ENCODE measurements at regions not wholly inside any gene's neighbourhood (a gene's known extent, or its start where the extent isn't known, plus 50 kb on each side); places are given as distances from the start of the nearest gene placed in this dataset.

DNA sequence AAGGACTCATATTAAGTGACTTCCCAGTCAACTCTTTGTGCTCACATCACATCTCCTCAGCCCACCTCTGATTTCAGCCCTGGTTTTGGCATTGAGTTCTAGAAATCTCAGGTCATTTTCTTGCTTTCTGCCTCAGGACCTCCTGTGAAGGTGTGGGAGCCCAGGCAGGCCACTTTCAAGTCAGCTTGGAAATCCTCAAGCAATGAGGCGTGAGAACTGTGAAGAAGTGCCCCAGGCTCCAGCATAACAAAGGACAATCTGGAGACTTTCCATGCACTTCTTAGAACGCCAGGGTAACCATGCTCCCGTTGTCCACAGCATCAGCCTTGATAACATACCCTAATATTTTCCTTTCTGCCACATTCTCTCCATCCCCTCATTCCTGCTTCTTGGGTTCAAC is 131.2 kb upstream of the MAP3K1 start:
- H3K4me1 ChIP-seq (ENCODE audit: insufficient read depth, low read length): no peaks in the 10 kb centered on the region
- H3K27ac ChIP-seq (ENCODE audit: low read depth, low read length): no peak overlapping the region
- H3K27me3 ChIP-seq (ENCODE audit: insufficient read depth, low read length): no peaks in the 10 kb centered on the region
- no peaks in the 10 kb centered on the region for H3K9me3 ChIP-seq (ENCODE audit: insufficient read depth, low read depth, low read length)
- H3K9ac ChIP-seq (ENCODE audit: low read depth, low read length): no peak overlapping the region
- WGBS: 56% methylated on average over 3 of the region's 3 CpGs
- H3K4me3 ChIP-seq (ENCODE audit: low read length): no peak overlapping the region
- H3K36me3 ChIP-seq (ENCODE audit: insufficient read depth, low read length): no peaks in the 10 kb centered on the region

DNA sequence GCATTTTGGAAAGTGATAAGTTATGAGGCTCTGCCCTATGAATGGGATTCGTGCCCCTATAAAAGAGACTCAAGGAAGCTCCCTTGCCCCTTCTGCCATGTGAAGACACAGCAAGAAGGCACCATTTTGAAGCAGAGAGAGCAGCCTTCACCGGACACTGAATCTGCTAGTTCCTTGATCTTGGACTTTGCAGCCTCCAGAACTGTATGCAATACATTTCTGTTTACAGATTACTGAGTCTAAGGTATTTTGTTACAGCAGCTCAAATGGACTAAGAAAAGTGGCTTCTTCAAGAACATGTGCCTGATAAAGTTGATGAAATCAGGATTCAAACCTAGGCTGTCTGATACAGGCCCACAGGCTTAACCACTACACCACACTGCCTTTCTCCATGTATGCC is 131.6 kb upstream of the MAP3K1 start:
- Histone ChIP-seq H3K9ac (ENCODE audit: low read depth, low read length) (no peak overlapping the region), H3K4me1 (ENCODE audit: insufficient read depth, low read length) (no peaks in the 10 kb centered on the region), H3K27ac (ENCODE audit: low read depth, low read length) (no peak overlapping the region), H3K4me3 (ENCODE audit: low read length) (no peak overlapping the region), H3K9me3 (ENCODE audit: insufficient read depth, low read depth, low read length) (no peaks in the 10 kb centered on the region), H3K27me3 (ENCODE audit: insufficient read depth, low read length) (no peaks in the 10 kb centered on the region), H3K36me3 (ENCODE audit: insufficient read depth, low read length) (no peaks in the 10 kb centered on the region)
- WGBS: 93% methylated on average over 2 of the region's 2 CpGs

DNA sequence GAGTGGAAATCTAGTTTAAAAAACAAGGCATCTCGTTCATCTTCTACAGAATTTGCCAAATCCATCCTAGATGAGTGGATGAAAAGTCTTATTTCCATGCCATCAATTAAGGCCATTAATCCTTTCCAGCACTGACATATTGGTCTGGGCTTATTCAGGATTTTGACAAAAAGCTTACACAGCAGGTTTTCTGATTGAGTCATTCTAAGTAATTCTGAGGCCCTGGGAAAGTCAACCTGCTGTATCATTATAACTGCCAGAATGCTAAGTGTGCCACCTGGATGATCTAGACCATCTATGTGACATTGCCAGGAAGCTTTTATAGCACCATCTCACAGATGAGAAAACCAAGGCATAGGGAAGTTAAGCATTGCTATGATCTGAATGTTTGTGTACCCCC is 132.1 kb upstream of the MAP3K1 start:
- Histone ChIP-seq H3K27ac (ENCODE audit: low read depth, low read length) (no peak overlapping the region), H3K27me3 (ENCODE audit: insufficient read depth, low read length) (no peaks in the 10 kb centered on the region), H3K36me3 (ENCODE audit: insufficient read depth, low read length) (no peaks in the 10 kb centered on the region), H3K4me3 (ENCODE audit: low read length) (no peak overlapping the region), H3K9me3 (ENCODE audit: insufficient read depth, low read depth, low read length) (no peaks in the 10 kb centered on the region), H3K4me1 (ENCODE audit: insufficient read depth, low read length) (no peaks in the 10 kb centered on the region), H3K9ac (ENCODE audit: low read depth, low read length) (no peak overlapping the region)
- WGBS: 100% methylated on average over 1 of the region's 1 CpG

DNA sequence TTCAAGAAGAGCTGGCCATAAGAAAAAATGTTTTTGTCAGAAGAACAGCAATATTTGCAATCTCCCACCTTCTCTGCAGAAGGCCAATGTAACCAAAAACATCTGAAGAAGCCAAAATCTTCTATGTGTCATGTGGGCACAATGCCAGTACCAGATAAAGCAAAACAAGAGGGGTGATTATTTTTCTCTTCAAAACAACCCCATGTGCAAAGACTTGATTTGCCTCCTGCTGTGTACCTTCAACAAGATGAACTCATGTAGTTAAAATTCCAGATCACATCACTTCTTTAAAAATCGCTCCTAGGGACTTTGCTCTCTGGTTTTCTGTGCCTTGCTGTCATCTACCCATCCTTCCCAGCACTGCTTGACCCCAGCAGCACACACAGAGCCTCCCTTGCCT is 134.0 kb upstream of the MAP3K1 start:
- Histone ChIP-seq H3K9ac (ENCODE audit: low read depth, low read length) (no peak overlapping the region), H3K27ac (ENCODE audit: low read depth, low read length) (no peak overlapping the region), H3K27me3 (ENCODE audit: insufficient read depth, low read length) (no peaks in the 10 kb centered on the region), H3K4me1 (ENCODE audit: insufficient read depth, low read length) (no peaks in the 10 kb centered on the region), H3K9me3 (ENCODE audit: insufficient read depth, low read depth, low read length) (no peaks in the 10 kb centered on the region), H3K4me3 (ENCODE audit: low read length) (no peak overlapping the region), H3K36me3 (ENCODE audit: insufficient read depth, low read length) (no peaks in the 10 kb centered on the region)
- 75% methylated on average over 1 of the region's 1 CpG for WGBS

DNA sequence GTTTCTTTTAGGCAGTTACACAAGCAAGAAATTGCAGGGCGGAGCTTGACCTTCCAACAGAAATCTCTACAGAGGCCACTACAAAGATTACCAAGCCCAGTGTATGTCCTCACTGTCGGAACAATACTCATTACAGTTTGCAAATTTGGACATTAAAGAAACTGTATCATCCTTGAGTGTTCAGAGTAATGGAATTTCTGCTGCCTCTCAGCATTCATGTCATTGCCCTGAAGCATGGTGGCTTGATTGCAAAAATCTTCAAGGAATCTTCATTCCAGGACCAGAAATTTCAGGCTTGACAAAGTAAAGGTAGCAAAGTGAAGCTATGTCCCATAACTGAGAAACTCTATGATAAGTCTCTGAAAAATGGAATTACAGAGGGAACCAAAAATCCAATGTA is 134.6 kb upstream of the MAP3K1 start:
- no peak overlapping the region for H3K27ac ChIP-seq (ENCODE audit: low read depth, low read length)
- no peaks in the 10 kb centered on the region for H3K36me3 ChIP-seq (ENCODE audit: insufficient read depth, low read length)
- no peaks in the 10 kb centered on the region for H3K9me3 ChIP-seq (ENCODE audit: insufficient read depth, low read depth, low read length)
- H3K4me3 ChIP-seq (ENCODE audit: low read length): no peak overlapping the region
- H3K27me3 ChIP-seq (ENCODE audit: insufficient read depth, low read length): no peaks in the 10 kb centered on the region
- no peaks in the 10 kb centered on the region for H3K4me1 ChIP-seq (ENCODE audit: insufficient read depth, low read length)
- WGBS: 97% methylated on average over 2 of the region's 2 CpGs
- no peak overlapping the region for H3K9ac ChIP-seq (ENCODE audit: low read depth, low read length)

DNA sequence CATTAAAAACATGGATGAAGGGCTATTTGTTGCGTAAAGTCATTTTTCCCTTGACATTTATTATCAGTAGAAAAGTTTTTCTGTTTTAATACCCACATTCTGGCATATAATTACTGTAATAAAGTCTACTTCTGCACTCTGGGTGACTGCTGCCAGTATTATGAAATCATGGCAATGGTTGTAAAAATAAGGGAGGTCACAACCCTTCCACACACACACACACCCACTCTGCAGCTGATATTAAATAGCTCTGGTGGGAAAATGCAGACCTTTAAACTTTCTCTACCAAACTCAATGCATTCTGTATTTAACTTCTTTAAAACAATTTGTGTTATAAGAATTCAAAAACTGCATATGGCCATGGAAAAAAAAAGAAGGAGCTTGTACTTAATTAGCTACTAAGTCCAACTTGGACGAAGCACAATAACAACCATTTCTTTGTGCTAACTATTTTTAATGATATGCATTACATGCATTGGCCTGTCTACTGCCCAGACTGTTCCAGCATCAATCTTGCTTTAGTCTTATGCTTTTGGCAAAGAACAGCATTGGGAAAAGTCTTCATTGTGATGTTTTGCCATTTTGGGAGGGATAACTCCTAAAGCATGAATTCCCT is 137.6 kb upstream of the MAP3K1 start:
- Histone ChIP-seq H3K9ac (ENCODE audit: low read depth, low read length) (no peak overlapping the region), H3K27me3 (ENCODE audit: insufficient read depth, low read length) (no peaks in the 10 kb centered on the region), H3K9me3 (ENCODE audit: insufficient read depth, low read depth, low read length) (no peaks in the 10 kb centered on the region), H3K27ac (ENCODE audit: low read depth, low read length) (no peak overlapping the region), H3K36me3 (ENCODE audit: insufficient read depth, low read length) (no peaks in the 10 kb centered on the region), H3K4me1 (ENCODE audit: insufficient read depth, low read length) (no peaks in the 10 kb centered on the region), H3K4me3 (ENCODE audit: low read length) (no peak overlapping the region)
- WGBS: 100% methylated on average over 1 of the region's 2 CpGs

DNA sequence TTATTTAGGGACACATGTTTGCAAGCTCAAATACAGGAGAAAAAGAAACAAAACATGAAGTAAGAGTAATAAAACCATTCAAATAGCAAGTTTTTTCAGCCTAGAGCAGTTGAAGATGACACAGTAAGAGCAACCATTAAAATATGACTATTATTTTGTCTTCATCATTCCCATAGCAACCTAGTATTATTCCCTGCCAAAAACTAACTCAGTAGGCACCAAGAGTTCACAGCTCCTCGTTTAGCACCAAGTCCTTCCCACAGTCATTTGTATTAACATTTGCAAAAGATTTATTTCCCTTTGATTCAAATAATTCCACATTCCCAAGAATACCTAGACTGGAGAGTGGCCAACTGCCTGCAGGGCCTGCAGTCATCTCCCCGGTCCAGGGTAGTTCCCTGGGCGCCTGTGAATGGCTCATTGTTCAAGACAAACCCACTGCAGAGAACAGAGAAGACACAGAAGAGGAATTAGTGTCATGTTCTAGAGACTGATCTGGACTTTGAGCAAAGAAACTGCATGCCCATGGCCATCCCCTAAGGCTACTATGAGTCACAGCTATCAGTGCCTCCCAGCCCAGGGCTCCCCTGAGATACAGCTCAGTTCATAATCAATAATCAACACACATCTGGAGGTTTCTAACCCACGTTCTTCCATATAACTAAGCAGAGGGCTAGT is 139.1 kb upstream of the MAP3K1 start:
- Histone ChIP-seq H3K9me3 (ENCODE audit: insufficient read depth, low read depth, low read length) (no peaks in the 10 kb centered on the region), H3K4me1 (ENCODE audit: insufficient read depth, low read length) (peaks cover 10% of the 10 kb centered on the region), H3K27ac (ENCODE audit: low read depth, low read length) (no peak overlapping the region), H3K4me3 (ENCODE audit: low read length) (no peak overlapping the region), H3K9ac (ENCODE audit: low read depth, low read length) (no peak overlapping the region), H3K36me3 (ENCODE audit: insufficient read depth, low read length) (no peaks in the 10 kb centered on the region), H3K27me3 (ENCODE audit: insufficient read depth, low read length) (no peaks in the 10 kb centered on the region)
- WGBS: 83% methylated on average over 4 of the region's 4 CpGs

DNA sequence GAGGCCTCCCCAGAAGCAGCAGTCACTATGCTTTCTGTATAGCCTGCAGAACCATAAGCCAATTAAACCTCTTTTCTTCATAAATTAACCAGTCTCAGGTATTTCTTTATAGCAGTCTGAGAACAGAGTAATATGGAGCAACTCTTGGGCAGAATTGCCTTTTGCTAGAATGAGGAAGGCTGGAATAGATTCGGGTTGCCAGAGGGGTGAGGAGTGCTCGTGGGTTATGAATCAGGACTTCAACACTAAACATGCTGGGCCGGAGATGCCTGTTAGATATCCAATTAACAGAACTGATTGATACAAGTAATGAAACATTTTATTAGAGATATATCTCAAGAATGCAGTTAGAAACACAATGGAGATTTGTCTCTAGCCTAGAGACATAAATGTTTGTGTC is 140.9 kb upstream of the MAP3K1 start:
- Histone ChIP-seq H3K4me3 (ENCODE audit: low read length) (no peak overlapping the region), H3K27ac (ENCODE audit: low read depth, low read length) (no peak overlapping the region), H3K9me3 (ENCODE audit: insufficient read depth, low read depth, low read length) (no peaks in the 10 kb centered on the region), H3K9ac (ENCODE audit: low read depth, low read length) (no peak overlapping the region), H3K36me3 (ENCODE audit: insufficient read depth, low read length) (no peaks in the 10 kb centered on the region), H3K4me1 (ENCODE audit: insufficient read depth, low read length) (peaks cover 27% of the 10 kb centered on the region), H3K27me3 (ENCODE audit: insufficient read depth, low read length) (no peaks in the 10 kb centered on the region)
- whole genome bisulfite sequencing: 92% methylated on average over 2 of the region's 3 CpGs

DNA sequence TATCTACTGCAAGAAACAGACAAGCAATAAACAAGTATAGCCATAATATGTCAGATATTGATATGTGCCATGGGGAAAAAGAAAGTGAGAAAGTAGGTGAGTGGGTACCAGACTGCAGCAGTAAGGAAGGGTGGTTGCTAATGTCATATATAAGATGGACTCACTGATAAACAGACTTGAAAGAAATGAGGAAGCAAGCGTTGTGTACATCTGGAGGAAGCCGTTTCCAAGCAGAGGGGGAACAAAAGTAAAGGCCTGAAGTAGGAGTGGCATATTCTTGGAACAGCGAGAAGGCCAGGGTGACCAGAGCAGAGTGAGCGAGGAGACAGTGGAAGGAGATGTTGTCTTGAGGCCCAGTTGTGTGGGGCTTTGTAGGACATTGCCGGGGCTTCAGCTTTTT is 142.2 kb upstream of the MAP3K1 start:
- Histone ChIP-seq H3K4me1 (ENCODE audit: insufficient read depth, low read length) (peaks cover 34% of the 10 kb centered on the region), H3K9me3 (ENCODE audit: insufficient read depth, low read depth, low read length) (no peaks in the 10 kb centered on the region), H3K27me3 (ENCODE audit: insufficient read depth, low read length) (no peaks in the 10 kb centered on the region), H3K4me3 (ENCODE audit: low read length) (no peak overlapping the region), H3K27ac (ENCODE audit: low read depth, low read length) (no peak overlapping the region), H3K9ac (ENCODE audit: low read depth, low read length) (no peak overlapping the region), H3K36me3 (ENCODE audit: insufficient read depth, low read length) (no peaks in the 10 kb centered on the region)
- WGBS: 94% methylated on average over 5 of the region's 5 CpGs

DNA sequence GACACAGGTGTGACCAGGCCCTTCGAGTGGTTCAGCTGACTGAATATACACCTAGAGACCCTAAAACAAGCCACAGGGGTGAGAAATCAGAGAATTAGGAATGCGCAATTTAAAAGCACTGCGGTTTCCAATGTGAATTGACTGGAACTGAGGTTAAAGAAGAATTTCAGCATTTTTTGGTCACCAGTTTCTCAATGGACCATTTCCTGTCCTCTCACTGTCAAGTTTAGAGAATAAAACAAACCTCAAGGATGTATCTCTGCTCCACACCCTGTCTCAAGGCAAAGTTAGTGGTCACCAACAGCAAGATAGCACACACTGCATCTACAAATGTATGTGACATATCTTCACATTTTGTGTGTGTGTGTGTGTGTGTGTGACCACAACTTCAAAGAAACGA is 143.8 kb upstream of the MAP3K1 start:
- no peaks in the 10 kb centered on the region for H3K27me3 ChIP-seq (ENCODE audit: insufficient read depth, low read length)
- H3K36me3 ChIP-seq (ENCODE audit: insufficient read depth, low read length): no peaks in the 10 kb centered on the region
- H3K4me1 ChIP-seq (ENCODE audit: insufficient read depth, low read length): peaks cover 34% of the 10 kb centered on the region
- WGBS: 41% methylated on average over 3 of the region's 4 CpGs
- H3K4me3 ChIP-seq (ENCODE audit: low read length): no peak overlapping the region
- H3K9ac ChIP-seq (ENCODE audit: low read depth, low read length): no peak overlapping the region
- H3K27ac ChIP-seq (ENCODE audit: low read depth, low read length): no peak overlapping the region
- no peaks in the 10 kb centered on the region for H3K9me3 ChIP-seq (ENCODE audit: insufficient read depth, low read depth, low read length)

DNA sequence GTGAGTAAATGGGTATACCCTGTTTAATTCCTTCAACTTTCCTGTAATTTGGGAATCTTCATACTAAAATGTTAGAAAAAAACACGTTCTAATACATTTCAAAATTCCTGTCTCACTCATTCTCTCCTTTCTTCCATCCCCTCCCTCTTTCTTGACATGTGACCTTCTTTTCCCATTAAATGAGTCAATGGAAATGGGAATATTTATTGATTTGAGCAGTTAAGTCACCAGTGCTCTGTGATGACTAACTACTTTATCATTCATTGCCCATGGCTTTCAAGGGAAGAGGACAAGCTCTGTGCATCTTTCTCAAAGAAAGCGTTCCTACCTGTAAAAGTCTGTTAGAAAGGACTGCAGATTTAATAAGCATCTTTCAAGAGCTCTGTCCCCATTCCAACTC is 144.4 kb upstream of the MAP3K1 start:
- no peak overlapping the region for H3K9ac ChIP-seq (ENCODE audit: low read depth, low read length)
- whole genome bisulfite sequencing: 64% methylated on average over 2 of the region's 2 CpGs
- H3K4me1 ChIP-seq (ENCODE audit: insufficient read depth, low read length): peaks cover 34% of the 10 kb centered on the region
- no peaks in the 10 kb centered on the region for H3K27me3 ChIP-seq (ENCODE audit: insufficient read depth, low read length)
- no peaks in the 10 kb centered on the region for H3K36me3 ChIP-seq (ENCODE audit: insufficient read depth, low read length)
- H3K9me3 ChIP-seq (ENCODE audit: insufficient read depth, low read depth, low read length): no peaks in the 10 kb centered on the region
- H3K4me3 ChIP-seq (ENCODE audit: low read length): no peak overlapping the region
- H3K27ac ChIP-seq (ENCODE audit: low read depth, low read length): no peak overlapping the region

All from HUES64 (cell line).